HG03175 (cell line): ENCODE measurements at regions not wholly inside any gene's neighbourhood (a gene's known extent, or its start where the extent isn't known, plus 50 kb on each side); places are given as distances from the start of the nearest gene placed in this dataset.
"Not testable (repeated sequence)": the region's sequence is repeated elsewhere in the genome, so short reads cannot be mapped to it uniquely, and the experiment has no call there.

ENCODE experiments used
- ATAC-seq: cut with Tn5 transposase; IDR thresholded peaks from one replicate; pipeline ENCODE4 v1.9.1; 2021; ENCODE audit warnings: mild to moderate bottlenecking, moderate library complexity; ENCODE audit not compliant: unreplicated experiment

DNA sequence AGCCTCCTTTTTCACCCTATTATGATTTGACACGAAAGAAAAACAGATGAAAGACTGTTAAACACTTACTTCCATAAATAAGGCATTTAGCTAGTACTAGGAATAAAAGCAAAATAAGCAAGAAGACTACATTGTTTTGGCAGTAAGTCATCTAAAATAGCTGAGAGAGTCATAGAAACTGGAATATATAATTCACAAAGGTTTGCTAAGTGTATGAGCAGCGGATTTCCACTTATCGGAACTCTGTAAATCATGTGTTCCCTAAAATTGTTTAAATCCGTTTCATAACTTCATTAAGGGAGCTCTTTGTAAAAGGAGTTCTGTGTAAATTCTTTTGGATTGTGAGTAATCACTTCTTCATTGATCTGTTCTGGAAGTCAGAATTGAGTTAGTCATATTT lies 202.5 kb upstream of the CBLB start:
- no peak for ATAC-seq

GRCh38 chr3:106072596-106072995 lies 203.8 kb upstream of the CBLB start:
- ATAC-seq, result not testable (repeated sequence)

DNA sequence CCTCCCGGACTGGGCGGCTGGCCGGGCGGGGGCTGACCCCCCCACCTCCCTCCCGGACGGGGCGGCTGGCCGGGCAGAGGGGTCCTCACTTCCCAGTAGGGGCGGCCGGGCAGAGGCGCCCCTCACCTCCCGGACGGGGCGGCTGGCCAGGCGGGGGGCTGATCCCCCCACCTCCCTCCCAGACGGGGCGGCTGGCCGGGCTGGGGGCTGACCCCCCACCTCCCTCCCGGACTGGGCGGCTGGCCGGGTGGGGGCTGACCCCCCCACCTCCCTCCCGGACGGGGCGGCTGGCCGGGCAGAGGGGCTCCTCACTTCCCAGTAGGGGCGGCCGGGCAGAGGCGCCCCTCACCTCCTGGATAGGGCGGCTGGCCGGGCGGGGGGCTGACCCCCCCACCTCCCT lies 205.0 kb upstream of the CBLB start:
- ATAC-seq, result not testable (repeated sequence)

GRCh38 chr3:106075731-106076130 lies 206.9 kb upstream of the CBLB start:
- not testable (repeated sequence) for ATAC-seq

GRCh38 chr3:106078635-106079034 lies 209.8 kb upstream of the CBLB start:
- no peak for ATAC-seq

DNA sequence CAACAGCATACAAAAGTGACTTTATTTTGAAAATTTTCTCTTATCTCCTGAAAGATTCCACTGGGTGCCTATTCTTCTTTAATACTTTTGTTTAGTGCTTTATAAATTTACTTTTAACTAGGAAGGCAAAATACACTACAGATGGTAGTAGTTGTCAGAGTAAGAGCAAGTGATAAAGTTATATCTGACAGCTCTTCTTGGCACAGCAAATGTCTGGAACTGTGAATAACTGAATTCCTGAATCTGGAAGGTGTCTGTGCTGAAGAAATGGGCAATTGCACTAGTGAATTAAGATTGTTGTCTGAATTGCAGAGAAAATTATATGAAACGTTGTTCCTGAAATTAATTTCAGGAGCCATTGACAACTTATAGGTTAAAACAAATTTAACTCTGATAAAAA lies 213.8 kb upstream of the CBLB start:
- no peak for ATAC-seq

GRCh38 chr3:106083207-106083606 lies 214.4 kb upstream of the CBLB start:
- ATAC-seq, result no peak

DNA sequence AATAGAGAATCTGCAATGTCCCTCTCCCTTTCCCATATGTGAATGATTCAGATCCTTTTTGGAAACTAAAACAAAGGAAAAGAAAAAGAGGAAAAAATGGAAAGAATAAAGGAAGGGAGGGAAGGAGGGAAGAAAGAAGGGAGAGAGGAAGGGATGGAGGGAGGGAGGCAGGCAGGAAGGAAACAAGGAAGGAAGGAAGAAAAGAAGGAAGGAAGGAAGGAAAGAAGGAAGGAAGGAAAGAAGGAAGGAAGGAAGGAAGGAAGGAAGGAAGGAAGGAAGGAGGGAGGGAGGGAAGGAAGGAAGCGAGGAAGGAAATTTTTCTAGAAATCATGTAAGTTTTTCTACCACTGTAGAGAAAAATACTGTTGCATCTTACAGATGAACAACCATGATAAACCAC lies 215.0 kb upstream of the CBLB start:
- ATAC-seq, result no peak

- no peak for ATAC-seq
These were observed 217.2 kb upstream of the CBLB start for GRCh38 chr3:106086038-106086437.

DNA sequence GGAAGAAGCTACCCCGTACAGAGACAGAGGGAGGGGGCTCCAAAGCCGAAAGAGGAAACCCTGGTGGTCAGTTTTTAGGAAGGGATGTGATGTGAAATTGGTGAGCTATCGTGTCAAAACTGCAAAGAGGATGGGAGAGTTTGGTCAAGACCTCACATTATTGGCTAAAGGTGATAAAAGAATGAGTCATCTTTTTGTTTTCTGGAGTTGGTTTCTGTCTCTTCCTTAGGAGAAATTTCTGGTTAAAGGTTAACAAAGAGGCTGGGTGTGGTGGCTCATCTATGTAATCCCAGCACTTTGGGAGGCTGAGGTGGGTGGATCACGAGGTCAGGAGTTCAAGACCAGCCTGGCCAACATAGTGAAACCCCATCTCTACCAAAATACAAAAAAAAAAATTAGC lies 217.8 kb upstream of the CBLB start:
- no peak for ATAC-seq

DNA sequence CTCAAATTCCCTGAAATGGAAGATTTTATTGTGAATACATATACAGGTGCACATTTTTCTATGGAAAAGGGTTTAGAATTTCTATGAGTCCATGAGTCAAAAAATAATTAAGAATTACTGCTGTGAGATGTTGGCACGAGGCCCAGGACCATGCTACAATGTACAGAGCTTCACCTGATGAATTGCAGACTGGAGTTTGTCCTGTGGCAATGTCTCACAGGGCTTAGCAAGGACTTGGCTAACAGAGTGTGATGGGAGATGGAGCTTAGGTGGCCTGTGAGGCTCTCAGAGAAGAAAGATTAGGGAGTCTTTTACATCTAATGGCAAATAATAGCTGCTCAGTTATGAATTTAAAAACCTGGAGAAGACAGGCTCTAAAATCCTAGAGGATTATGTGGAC lies 219.5 kb upstream of the CBLB start:
- no peak for ATAC-seq

DNA sequence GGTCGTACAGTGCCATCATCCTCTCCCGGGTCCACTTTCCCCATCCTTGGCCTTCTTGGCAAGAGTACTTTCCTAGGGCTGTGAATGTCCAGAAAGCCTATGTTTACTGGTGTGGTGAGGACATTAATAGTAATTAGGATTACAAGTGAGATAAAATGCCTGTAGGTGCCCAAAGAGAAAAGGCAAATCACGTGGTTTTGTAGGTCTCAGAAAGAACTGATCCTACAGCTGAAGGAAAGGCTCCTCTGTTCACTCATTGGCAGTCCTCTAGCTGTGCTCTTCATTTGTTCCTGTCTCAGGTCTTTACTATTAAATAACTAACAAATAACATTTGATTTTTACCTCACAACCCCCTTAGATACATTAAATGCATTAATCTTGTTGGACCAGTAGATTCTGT lies 220.1 kb upstream of the CBLB start:
- no peak for ATAC-seq

DNA sequence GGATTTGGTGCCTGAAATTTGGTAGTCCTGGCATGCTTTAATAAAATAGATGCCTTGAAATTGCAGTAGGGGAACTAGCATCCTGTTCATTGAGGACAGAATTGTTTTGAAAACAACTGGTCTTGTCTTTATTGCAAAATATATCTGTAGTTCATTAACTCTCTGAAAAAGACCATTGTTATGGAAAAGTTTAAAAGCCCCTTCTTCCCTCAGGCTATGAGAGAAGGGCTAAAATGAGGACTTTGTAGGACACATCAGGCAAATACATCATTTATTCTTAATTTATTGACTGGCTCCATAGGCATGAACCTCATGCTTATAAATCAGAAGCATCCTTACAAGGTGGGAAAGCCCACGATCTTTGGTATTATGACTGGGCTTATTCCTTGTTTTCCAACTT lies 221.0 kb upstream of the CBLB start:
- no peak for ATAC-seq

- ATAC-seq, result no peak
These were observed 224.0 kb upstream of the CBLB start for GRCh38 chr3:106092792-106093191.

DNA sequence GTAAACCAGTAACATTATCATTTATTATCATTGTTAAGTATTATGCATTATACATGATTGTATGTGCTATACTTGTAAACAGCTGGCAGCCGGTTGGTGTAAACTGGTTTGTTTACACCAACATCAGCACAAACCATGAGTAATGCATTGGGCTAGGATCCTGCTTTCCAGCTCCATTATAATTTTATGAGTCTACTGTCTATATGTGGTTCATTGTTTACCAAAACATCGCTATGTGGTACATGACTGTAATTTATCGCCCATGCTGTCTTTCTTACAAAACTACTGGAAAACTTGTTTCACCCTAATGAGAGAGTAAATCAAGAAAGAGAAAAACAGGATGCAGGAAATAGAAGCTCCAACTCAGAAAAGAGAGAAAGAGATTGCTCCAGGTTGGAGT lies 224.8 kb upstream of the CBLB start:
- ATAC-seq, result no peak

DNA sequence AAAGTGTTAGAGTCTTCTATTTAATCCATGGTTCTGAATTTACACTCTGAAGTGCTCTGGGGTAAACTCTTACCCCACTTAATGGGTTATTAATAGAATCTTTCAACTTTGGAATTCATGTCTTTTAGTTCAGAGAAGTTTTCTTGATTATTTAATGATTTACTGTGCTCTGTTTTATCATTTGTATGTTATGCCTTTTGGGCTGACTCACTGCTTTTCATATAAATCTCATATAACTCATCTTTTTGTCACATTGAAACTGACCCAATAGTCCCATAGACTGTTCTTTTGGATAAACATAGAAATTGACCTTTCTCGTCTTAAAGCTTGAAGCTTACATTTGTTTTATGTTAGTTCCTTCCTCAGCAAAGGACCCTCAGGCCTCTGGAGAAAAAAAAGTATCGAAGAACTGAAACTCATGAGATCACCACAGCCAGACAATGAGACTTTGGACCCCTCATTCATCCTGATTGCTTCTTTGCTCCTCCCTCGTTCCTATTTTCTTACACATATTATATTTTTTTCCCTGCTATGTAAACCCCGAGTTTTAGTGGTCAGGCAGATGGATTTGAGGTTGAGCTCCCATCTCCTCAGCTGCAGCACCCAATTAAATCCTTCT lies 229.1 kb upstream of the CBLB start:
- ATAC-seq, result no peak

GRCh38 chr3:106103383-106103782 lies 234.6 kb upstream of the CBLB start:
- no peak for ATAC-seq

DNA sequence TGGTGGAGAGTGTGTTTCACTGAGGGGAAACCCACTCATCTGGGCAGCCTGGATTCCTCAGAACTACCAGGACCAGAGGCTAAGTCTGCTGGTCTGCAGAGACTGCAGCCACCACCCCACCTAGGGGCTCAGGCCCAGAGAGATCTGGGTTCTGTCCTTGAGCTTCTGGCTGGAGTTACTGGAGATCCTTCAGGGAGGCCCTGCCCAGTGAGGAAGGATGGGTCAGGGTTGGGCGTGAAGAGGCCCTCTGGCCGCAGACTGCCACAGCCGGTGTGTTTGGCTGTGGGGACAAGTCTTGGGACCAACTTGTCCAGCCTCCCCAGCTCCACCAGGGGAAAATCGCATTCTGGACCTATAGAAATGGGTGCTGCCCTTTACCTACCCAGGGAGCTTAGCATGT lies 235.3 kb upstream of the CBLB start:
- ATAC-seq, result no peak

- no peak for ATAC-seq
These were observed 240.1 kb upstream of the CBLB start for GRCh38 chr3:106108925-106109324.

GRCh38 chr3:106112561-106112960 lies 243.7 kb upstream of the CBLB start:
- ATAC-seq, result not testable (repeated sequence)

- ATAC-seq, result no peak
These were observed 244.9 kb upstream of the CBLB start for GRCh38 chr3:106113747-106114146.

DNA sequence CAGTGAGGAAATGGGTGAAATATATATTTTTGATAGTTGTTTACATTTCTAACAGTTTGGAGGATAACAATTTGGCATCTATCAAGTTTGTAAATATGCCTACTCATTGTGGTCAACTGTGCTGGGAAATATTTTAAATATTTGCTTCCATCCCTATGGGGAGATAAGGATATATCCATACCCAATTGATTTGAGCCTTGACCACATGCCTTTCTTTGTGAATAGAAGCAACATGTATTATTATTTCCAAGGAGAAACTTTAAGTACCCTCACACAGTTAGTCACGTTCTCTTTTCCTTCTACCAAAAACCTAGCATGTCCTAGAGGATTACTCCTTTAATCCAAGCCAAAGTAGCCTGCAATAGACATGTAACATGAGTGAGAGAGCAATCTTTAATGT lies 245.4 kb upstream of the CBLB start:
- no peak for ATAC-seq

GRCh38 chr3:106114848-106115247 lies 246.0 kb upstream of the CBLB start:
- no peak for ATAC-seq

- no peak for ATAC-seq
These were observed 246.7 kb upstream of the CBLB start for GRCh38 chr3:106115557-106115956.
